GM18520 (cell line): ENCODE measurements at regions not wholly inside any gene's neighbourhood (a gene's known extent, or its start where the extent isn't known, plus 50 kb on each side); places are given as distances from the start of the nearest gene placed in this dataset.

Source experiments
- ATAC-seq: cut with Tn5 transposase; IDR thresholded peaks from one replicate; pipeline ENCODE4 v1.9.1; 2021; ENCODE audit not compliant: unreplicated experiment

DNA sequence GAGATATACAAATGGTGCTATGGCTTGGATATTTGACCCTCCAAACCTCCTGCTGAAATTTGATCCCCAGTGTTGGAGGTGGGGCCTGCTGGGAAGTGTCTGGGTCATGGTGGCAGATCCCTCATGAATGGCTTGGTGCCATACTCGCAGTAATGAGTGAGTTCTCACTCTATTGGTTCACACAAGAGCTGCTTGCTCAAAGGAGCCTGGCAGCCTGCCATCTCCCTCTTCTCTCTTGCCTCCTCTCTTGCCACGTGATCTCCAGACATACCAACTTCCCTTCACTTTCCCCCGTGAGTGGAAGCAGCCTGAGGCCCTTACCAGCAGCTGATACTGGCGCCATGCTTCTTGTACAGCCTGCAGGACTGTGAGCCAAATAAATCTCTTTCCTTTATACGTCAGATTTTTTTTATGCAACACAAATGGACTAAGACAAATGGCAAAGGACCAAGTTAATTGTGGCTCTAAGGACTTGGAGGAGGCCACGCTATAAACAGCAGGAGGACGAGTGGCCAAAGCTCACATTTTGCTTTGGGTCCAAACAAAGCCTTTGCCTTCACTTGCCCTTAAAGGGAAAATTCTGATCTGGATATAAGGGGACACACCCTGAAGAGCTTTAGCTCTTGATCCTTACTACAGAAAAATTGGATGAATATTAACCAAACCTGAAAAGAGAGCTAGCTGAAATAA lies 214.7 kb downstream of the SS18 start:
- no peak for ATAC-seq

DNA sequence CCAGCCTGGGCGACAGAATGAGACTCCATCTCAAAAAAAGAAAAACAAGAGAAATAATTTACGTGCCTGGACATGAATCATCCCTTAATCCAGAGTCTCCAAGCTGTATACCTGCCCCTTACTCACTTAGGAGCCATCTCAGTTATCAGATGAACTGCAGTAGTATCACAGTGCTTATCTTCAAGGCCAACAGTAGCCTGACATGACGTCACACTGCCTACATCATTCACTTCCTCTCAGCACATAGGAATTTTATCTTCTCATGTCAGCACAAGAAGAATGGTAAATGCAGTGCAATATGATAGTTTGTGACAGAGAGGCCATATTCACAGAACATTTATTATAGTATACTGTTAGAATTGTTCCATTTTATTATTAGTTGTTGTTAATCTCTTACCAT lies 216.6 kb downstream of the SS18 start:
- ATAC-seq: no peak

DNA sequence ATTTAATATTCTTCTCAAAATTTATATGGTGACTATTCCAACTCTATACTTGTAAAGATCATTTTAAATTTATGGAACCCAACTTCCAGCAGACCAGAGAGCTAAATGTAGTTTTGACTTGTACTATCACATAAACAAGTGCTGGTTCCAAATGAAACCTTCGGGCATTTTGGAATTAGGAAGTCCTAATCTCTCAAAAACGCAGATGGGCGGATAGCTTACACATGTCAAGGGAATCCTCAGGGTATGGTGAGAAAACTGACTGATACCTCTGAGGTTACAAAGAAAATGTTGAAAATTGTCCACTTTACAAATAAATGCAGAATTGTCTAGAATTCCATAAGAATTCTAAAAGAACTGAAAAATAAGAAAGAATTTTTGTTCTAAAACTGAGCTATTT lies 224.1 kb downstream of the SS18 start:
- no peak for ATAC-seq

DNA sequence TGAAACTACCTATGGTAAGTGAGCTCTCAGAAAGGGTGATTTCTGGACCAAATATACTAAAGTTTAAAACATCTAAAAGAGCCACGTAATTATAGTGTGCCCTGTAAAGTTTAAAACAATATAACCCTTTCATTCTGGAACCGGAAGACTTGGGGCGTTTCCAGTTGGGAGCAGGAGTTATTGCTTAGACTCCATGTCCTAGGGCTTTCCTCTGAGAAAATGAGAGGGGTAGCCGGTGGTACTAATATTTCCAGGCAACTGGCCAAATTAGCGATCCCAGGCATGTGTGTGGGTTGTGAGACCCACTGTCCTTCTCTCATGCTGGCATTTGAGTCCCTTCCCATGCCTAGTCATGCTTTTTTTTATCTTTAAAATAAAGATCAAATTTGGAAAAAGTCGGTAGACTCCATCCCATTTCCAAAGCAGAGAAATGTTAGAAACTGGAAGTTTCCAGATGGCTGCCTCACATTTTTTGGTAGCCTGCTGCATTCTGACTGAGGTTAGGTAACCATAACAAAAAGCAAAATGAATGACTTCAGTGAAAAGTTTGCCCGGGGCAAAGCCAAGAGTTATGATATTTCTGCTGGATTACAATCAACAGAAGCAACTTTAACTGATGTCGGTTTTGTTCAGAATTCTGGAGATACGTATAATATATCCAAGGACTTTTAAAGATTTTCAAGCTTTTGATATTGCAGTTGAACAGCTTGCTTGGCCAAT lies 227.4 kb downstream of the SS18 start:
- no peak for ATAC-seq

DNA sequence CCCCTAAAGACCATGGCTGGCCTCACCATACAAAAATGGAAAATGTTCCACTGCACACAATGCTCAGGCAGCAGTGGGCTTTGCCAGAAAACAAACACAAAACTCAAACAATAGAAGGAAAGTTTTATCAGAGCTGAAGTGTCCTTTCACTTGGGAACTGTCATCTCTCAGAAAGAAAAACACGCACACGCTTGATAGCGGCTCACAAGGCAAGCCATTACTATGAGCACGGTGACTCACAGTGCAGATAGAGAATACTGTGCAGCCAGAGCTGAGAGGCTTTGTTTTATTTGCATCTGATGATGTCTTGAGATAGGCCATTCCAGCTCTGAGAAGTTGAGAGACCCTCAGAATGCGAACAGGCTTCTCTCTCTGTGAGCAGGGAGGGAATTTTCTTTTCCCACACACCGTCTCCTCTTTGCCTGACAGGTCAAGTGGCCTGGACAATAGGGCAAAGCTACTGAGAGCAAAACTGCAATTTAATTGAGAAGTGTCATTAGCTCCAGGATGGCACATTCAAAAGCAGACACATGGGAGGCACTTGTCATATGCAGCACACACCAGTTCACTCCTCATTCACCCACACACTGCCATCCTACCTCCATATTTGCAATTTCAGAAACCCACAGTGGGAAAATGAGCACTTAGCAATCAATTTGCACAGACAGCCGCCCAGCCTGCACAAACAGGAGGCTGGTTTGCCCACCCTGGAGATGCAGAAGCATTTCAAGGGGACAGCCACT lies 236.6 kb downstream of the SS18 start:
- ATAC-seq: no peak

DNA sequence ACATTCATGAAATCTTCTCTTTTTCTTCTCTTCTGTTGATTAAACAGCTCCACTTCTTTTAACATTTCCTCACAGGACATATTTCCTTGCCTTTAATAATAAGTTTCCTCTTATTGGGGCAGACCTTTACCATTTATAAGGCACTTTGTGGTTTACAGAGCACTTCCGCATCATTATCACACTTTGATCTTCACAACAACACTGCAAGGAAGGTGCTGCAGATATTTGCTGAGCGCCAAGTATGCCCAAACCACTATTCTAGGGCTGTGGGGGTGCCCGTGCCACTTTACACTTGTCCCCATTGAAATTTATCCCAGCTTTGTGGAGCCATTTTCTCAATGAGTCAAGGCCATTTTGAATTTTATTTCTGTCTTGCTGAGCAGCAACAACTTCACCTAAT lies 246.6 kb downstream of the SS18 start:
- ATAC-seq: no peak

DNA sequence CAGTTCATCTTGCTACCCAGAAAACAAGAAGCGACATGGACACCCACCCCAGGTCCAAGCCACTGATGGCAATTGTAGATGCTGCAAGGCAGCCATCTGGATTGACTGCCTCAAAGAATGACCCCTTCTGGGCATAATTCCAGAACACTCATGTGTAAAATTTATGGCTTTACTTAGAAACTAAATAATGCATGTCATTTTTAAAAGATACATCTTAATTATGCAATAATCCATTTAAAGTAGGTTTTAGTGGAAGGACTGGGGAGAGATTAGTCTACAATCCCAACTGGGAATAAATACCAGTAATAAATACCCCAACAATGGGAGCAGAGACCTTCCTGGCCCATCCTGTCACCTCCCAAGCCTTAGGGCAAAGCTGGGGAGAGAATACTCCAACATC lies 247.7 kb downstream of the SS18 start:
- ATAC-seq: no peak

DNA sequence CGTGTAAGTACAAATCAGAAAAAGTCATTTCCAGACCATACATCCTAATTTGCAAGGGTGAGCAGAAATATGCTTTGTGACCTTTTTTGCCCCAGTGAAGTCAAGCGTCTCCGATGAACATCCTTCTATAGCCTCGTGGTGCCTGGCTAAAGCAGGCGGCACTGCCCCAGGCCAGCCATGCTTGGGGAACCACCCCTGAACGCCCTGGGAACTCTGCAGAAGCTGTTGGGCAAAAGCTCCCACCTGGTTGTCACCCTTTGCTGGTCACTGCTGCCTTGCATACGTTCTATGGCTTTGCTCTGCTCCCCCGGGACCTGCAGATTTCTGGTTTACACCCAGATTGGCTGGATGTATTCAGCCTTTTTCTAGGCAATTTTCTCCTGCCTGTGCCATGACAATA lies 256.4 kb downstream of the SS18 start:
- no peak for ATAC-seq

DNA sequence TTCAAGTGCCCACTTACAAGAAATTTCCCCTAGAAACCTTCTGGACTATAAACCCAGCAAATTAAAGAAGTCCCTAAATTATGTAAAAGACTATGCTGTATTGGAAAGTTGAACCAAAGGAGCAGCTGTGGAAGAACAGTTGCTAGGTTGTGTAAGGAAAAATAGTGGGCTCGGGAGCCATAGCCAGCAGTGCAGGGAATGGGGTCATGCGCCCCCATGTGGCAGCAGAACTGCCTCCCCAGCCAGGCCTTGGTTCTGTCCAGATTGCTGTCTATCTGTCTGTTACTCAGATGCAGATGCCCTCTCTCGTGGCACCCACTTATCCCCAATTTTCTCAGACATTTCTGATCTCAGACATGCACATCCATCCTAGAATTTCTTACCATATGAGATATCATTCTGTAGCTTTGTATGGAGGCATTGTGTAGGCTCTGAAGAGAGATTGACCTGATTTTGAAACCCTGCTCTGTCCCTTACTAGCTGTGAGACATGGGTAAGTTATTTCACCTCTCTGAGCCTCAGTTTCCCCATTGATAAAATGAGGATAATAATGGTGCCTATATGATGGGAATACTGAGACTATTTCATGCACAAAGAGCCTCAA lies 258.3 kb downstream of the SS18 start:
- no peak for ATAC-seq

DNA sequence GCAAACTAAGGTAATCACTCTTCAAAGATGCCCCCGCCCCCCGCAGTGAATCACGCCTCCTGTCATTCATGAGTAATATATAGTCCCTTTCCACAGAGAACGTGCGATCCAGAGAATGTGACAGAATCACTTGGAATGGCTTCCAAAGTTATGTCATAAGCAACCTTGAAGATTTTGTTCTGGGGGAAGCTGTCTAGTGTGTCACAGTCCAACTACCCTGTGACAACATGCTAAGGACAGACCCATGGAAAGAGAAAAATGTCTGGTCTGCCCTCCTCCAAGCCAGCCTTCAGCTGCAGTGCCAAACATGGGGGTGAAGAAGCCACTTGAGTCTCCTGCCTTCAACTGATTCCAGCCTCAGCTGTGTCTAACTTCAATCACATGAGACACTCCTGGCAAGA lies 259.1 kb downstream of the SS18 start:
- no peak for ATAC-seq

DNA sequence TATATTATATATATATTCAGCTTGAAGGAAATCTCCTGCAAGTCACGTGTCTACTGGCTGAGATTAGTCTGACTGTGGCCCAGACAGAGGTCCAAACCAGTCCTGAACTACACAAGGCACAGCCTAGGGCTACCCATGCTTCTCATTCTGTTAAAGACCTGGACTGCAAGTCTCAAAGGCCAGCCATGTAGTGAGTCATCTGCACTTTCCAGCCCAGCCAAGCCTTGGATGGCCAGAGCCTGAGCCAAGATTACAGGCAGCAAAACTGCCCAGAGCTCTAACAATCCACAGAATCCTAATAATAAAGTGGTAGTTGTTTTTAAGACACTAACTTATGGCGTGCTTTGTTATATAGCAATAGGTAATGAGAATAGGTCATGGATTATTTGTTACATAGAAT lies 259.6 kb downstream of the SS18 start:
- no peak for ATAC-seq

DNA sequence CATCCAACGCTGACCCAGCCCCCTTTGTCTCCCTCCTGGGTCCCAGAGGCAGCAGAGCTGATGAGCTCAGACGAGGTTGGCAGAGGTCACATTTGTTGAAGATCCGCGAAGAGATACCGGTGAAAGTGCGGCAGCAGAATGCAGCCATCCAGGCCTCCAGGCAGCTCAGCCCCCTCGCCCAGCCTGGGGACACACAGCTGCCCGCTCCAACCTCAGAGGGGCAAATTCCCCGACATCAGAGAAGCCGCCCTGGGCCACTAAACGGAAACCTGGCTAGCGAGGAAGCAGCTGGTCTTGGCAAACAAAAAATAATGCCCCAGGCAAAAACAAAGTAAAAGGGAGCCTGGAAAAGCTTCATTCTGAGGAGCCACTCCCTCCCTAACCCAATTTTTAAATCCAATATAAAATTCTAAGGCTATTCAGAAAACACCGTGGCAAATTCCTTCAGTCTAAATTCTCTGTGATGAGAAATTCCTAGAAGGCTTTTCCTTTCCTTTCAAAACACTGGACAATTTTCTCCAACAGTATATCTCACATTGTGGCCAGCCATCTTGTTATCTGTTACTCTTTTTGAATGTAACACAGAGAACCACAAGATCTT lies 262.4 kb downstream of the SS18 start:
- ATAC-seq: no peak

DNA sequence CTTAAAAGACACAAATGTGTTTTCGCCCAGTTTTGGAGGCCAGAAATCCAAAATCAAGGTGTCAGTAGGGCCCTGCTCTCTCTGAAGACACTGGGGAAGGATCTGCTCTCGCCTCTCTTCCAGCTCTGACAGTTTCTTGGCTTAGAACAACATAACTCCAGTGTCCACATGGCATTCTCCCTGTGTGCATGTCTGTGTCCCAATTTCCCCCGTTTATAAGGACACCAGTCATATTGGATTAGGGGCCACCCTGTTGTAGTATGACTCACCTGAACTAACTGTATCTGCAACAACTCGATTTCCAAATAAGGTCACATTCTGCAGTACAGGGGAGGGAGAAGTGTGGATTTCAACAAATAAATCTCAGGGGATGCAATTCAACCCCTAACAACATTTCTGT lies 263.2 kb downstream of the SS18 start:
- no peak for ATAC-seq

DNA sequence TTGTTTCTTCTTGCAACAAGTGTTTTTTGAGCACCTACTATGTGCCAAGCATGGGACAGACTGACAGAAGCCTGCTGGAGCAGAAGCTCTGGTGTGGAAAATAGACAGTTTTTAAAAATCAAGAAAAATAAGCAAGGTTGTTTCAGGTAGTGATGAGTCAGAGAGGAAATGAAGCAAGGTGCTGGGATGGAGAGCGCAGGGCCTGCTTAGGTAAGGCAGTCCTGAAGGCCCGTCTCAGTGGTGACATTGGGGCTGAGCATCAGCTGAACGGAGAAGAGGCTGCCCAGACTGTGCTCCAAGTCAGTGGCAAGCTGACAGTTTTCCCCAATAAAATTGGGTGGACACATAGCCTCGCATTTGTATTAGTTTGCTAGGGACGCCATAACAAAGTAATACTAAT lies 263.6 kb downstream of the SS18 start:
- no peak for ATAC-seq

DNA sequence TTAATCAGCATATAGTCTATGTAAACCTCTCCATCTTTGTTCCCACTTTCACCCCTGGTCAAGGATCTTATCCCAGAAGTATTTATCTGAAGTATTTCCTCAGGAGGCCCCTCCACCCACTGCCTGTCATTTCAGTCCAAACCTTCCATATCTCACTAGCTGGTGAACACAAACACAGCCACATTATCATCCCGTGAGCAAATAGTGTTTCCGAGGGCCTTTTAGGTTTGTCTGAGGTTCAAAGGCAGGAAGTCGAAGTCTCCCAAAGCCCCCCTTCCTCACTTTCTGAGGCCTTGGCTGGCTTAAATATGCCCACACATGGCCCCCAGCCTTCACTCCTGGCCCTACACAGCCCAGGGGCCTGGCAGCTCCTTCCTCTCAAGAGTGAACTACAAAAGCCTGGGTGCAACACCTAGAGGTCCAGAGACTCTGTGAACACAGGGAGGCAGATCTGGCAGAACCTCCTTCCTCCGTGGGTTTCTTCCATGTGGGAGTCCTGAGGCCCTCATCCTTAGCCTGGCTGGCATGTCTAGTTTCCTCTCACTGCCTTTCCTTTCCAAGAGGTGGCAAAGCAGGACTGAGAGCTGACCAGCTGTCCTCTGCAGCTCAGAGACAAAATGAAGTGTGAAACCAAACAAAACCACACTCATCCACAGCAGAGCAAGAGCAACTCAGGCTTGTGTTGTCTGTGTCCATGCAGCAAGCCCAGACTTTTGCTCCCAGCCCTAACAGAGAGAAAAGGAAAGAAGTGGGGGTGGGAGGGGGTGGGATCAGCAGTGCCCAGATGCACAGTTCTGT lies 264.2 kb downstream of the SS18 start:
- ATAC-seq: no peak

DNA sequence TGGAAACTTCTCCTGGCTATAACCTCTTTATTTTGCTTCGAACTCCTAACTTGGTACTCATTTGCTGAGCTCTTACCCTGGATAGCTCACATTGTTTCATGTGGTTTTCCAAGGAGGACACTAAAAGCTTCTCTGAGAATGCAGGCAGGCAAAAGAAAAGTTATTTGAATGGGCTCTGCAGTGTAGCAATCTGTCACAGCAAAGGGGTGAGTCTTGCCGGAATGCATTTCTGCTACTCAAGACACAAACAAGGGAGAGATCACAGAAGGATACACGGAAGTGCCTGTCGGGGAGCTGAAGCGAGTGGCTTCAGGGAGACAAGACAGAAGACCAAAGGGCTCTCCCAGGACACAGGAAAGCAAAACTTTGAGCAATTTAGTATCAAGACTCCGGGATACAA lies 265.4 kb downstream of the SS18 start:
- no peak for ATAC-seq

DNA sequence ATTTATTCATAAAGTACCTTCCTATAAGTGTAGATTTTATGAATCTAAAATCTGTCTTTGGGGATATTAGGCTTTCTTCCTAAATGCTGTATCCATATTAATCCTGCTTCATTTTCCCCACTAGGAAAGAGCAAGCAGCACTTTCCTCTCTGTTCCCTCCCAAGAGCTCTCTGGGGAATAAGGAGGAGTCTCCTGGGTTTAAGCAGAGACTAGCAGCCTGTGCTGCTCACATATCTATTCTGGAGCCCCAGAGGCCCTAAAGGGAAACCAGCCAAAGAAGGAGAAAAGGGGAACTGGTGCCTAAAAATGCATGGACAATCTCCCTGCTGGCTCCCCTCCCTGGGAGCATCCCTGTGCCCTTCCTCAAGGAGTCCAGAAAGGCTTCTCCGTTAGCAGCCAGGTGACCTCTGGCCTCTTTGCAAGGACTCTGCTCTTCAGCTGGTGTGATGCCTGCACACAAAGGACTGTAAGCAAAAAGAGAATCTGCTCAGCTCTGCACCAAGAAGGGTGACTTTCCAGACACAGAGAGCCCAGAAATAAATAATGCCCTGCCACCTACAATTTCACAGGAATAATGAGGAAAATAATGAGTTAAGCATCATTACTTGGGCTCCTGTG lies 270.6 kb downstream of the SS18 start:
- ATAC-seq: no peak

DNA sequence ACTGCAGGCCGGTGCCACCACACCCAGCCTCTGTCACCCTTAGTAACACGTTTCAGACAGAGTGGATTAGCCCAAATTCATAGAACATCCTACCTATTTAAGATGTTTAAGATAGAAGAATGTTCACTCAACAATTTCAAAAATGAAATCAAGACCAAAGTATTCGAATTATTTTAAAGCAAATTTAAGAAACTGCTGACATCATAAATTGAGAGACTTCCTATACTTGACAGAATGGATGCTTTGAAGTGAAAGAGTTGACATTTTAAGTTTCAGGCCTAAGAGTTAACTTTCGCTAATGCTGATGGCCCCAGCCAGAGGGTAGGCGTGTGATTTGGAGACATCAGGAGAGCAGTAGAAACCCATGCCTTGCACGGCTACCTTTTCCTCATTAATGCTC lies 271.9 kb downstream of the SS18 start:
- ATAC-seq: no peak

DNA sequence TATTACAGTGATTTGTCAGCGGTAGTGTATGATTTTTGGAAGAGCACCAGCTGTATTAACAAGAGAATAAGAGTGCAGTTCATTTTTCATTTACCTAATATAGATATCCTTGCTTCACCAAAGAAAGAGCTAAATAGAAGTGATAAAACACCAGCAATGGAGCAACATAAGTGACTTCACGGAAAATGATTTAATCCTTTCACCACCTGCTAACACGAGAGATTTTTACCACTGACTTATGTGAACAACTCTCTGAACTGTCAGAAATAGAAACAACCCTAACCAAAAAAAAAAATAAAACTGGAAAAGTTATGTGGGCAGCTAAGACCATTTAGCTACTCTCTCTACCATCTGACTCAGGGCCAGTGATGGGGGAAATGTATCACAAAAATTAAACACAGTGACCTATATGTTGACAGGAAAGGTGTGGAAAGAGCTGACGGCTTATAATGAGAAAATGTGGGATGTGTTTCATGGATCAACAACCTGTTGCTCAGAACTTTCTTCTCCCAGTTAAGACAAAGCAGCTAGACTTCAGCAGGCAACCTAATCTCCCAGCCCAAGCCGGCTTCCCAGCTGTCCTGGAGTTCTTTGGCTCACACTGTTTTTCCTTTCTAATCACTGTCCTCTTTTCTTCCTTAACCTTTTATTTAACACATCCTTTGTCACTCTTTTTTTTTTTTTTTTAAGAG lies 272.7 kb downstream of the SS18 start:
- ATAC-seq: no peak

DNA sequence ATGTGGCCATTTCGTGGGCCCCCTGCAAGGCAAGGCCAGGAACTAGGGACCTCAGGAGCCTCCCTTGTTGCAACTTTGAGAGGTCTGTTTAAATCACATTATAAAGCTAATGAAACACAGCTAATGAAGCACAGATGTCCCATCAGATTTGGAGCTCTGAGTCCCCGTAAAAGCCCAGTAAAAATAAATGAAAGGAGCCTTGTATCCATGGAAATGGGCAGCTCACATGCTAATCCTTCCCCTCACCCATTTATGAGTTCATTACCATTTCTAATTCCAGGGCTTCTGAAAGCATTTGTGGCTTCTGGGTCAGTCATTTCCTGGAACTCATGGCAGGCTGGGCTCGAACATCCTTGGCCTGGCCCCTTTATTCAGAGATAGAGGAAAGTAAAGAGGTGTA lies 274.8 kb downstream of the SS18 start:
- no peak for ATAC-seq
